ENCODE measurements at regions not wholly inside any gene's neighbourhood (a gene's known extent, or its start where the extent isn't known, plus 50 kb on each side); places are given as distances from the start of the nearest gene placed in this dataset.

GRCh38 chr18:40738321-40738880 lies 1216.6 kb upstream of the PIK3C3 start:
- WGBS = 71% methylated on average over 4 of the region's 4 CpGs
- TF ChIP-seq POLR2A (IDR thresholded peaks at IDR 0.05) (no peak), EP300 (IDR thresholded peaks at IDR 0.05) (no peak), POLR2AphosphoS5 (IDR thresholded peaks at IDR 0.05) (no peak), CTCF (IDR thresholded peaks at IDR 0.05) (no peak)
- no peak for DNase-seq (ENCODE audit: low spot score in 2 of 2)
- H3K27me3 ChIP-seq = no peaks in the 10 kb centered on the region
- H3K4me3 ChIP-seq = no peak overlapping the region
- H3K36me3 ChIP-seq = no peaks in the 10 kb centered on the region
- H3K9me3 ChIP-seq = no peaks in the 10 kb centered on the region
- H3K4me1 ChIP-seq = no peaks in the 10 kb centered on the region
- H3K27ac ChIP-seq = no peak overlapping the region

- Histone ChIP-seq H3K4me1 (no peaks in the 10 kb centered on the region), H3K36me3 (no peaks in the 10 kb centered on the region), H3K27ac (no peak overlapping the region), H3K4me3 (no peak overlapping the region), H3K9me3 (no peaks in the 10 kb centered on the region), H3K27me3 (no peaks in the 10 kb centered on the region)
- DNase-seq (ENCODE audit: low spot score in 2 of 2) = no peak
- TF ChIP-seq POLR2A (IDR thresholded peaks at IDR 0.05) (no peak), EP300 (IDR thresholded peaks at IDR 0.05) (no peak), POLR2AphosphoS5 (IDR thresholded peaks at IDR 0.05) (no peak), CTCF (IDR thresholded peaks at IDR 0.05) (no peak)
Observed at GRCh38 chr18:40708726-40709125, 1246.3 kb upstream of the PIK3C3 start.

- TF ChIP-seq POLR2A (IDR thresholded peaks at IDR 0.05) (no peak), EP300 (IDR thresholded peaks at IDR 0.05) (no peak), CTCF (IDR thresholded peaks at IDR 0.05) (no peak), POLR2AphosphoS5 (IDR thresholded peaks at IDR 0.05) (no peak)
- H3K4me1 ChIP-seq = no peaks in the 10 kb centered on the region
- no peak overlapping the region for H3K4me3 ChIP-seq
- DNase-seq (ENCODE audit: low spot score in 2 of 2) = no peak
- H3K27ac ChIP-seq = no peak overlapping the region
- no peaks in the 10 kb centered on the region for H3K27me3 ChIP-seq
- 83% methylated on average over 1 of the region's 1 CpG for WGBS
- H3K36me3 ChIP-seq = no peaks in the 10 kb centered on the region
- H3K9me3 ChIP-seq = no peaks in the 10 kb centered on the region
Observed at GRCh38 chr18:40707797-40708196, 1247.2 kb upstream of the PIK3C3 start.

GRCh38 chr18:40698129-40698528 lies 1256.9 kb upstream of the PIK3C3 start:
- Histone ChIP-seq H3K27me3 (no peaks in the 10 kb centered on the region), H3K4me3 (no peak overlapping the region), H3K36me3 (no peaks in the 10 kb centered on the region), H3K27ac (no peak overlapping the region), H3K9me3 (no peaks in the 10 kb centered on the region), H3K4me1 (no peaks in the 10 kb centered on the region)
- DNase-seq (ENCODE audit: low spot score in 2 of 2) = no peak
- TF ChIP-seq EP300 (IDR thresholded peaks at IDR 0.05) (no peak), POLR2A (IDR thresholded peaks at IDR 0.05) (no peak), CTCF (IDR thresholded peaks at IDR 0.05) (no peak), POLR2AphosphoS5 (IDR thresholded peaks at IDR 0.05) (no peak)

GRCh38 chr18:40695526-40695925 lies 1259.5 kb upstream of the PIK3C3 start:
- WGBS = 80% methylated on average over 1 of the region's 1 CpG
- no peak for DNase-seq (ENCODE audit: low spot score in 2 of 2)
- Histone ChIP-seq H3K27me3 (no peaks in the 10 kb centered on the region), H3K4me1 (no peaks in the 10 kb centered on the region), H3K36me3 (no peaks in the 10 kb centered on the region), H3K27ac (no peak overlapping the region), H3K9me3 (no peaks in the 10 kb centered on the region), H3K4me3 (no peak overlapping the region)
- TF ChIP-seq CTCF (IDR thresholded peaks at IDR 0.05) (no peak), EP300 (IDR thresholded peaks at IDR 0.05) (no peak), POLR2AphosphoS5 (IDR thresholded peaks at IDR 0.05) (no peak), POLR2A (IDR thresholded peaks at IDR 0.05) (no peak)
